ENCODE measurements at regions not wholly inside any gene's neighbourhood (a gene's known extent, or its start where the extent isn't known, plus 50 kb on each side); places are given as distances from the start of the nearest gene placed in this dataset.
A peak's percentile ranks its signal among the peaks of the same experiment; 100 is the strongest.

DNA sequence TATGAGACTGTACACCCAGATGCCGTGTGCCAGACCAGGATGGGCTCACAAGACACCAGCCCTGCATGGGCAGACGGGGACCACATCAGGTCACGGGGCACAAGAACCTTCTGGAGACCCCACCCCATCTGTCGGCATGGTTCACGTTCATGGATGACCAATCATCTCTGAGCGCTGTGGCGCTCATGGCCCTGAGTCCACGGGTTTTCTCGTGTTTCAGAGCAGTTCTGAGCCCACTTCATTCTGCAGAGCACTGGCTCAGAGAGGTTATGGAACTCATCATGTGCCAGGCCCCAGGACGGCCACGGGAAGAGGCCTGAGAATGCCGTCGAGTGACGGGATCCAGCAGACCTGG, 63.0 kb upstream of the PPARA start:
- H3K27me3 ChIP-seq, result no peaks in the 10 kb centered on the region
- peaks cover 97 to 100% (median 100%) of the 10 kb centered on the region in 4 donors for H3K4me1 ChIP-seq
- intact Hi-C loops (cut with DNase I; ENCODE audit: low total_unique reads), result no loop called here
- H3K27ac ChIP-seq, result peak overlapping the region; percentile 82 to 100 (median 99)
- 54 to 68% (median 60%) methylated on average over 6 to 14 of the region's 14 CpGs for WGBS, 5 donors
- DNase-seq, result no peak
- peaks cover 29 to 42% (median 31%) of the 10 kb centered on the region in 4 donors for H3K36me3 ChIP-seq
- peak overlapping the region in 3 of 4 donors; percentile 23 to 43 (median 23) for H3K4me3 ChIP-seq
- no peaks in the 10 kb centered on the region for H3K9me3 ChIP-seq
- TF ChIP-seq EP300 (IDR thresholded peaks at IDR 0.05) (no peak), POLR2A (IDR thresholded peaks at IDR 0.05) (no peak), POLR2AphosphoS5 (IDR thresholded peaks at IDR 0.05) (no peak)
- TF ChIP-seq, protein P1, sequence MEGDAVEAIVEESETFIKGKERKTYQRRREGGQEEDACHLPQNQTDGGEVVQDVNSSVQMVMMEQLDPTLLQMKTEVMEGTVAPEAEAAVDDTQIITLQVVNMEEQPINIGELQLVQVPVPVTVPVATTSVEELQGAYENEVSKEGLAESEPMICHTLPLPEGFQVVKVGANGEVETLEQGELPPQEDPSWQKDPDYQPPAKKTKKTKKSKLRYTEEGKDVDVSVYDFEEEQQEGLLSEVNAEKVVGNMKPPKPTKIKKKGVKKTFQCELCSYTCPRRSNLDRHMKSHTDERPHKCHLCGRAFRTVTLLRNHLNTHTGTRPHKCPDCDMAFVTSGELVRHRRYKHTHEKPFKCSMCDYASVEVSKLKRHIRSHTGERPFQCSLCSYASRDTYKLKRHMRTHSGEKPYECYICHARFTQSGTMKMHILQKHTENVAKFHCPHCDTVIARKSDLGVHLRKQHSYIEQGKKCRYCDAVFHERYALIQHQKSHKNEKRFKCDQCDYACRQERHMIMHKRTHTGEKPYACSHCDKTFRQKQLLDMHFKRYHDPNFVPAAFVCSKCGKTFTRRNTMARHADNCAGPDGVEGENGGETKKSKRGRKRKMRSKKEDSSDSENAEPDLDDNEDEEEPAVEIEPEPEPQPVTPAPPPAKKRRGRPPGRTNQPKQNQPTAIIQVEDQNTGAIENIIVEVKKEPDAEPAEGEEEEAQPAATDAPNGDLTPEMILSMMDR (IDR thresholded peaks at IDR 0.05), result no peak

DNA sequence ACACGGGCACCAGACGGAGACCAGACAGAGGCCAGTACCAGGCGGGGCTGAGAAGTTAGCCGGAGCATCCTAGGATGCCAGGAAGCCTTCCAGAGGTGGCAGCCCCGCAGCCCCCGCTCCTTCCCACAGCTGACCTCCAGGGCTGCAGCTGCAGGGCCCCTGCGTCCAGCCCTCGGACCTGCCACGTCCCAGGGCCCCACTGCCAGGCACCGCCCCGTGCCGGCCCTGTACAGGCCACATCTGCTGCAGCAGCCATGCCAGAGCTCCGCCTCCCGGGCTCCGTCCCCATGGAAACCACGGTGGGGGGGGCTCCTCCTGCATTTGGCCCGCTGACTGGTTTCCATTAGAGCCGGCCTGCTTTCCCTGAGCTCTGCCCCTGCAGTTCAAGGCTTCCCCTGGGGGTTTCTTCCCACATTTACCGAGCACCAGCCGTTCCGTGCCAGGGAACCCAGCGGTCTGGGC, 62.5 kb upstream of the PPARA start:
- H3K36me3 ChIP-seq, result peaks cover 29 to 47% (median 35%) of the 10 kb centered on the region in 4 donors
- TF ChIP-seq EP300 (IDR thresholded peaks at IDR 0.05) (peak; percentile 1), POLR2A (IDR thresholded peaks at IDR 0.05) (peak in 1 of 4 donors; percentile 7), POLR2AphosphoS5 (IDR thresholded peaks at IDR 0.05) (peak; percentile 20 to 55 (median 53))
- TF ChIP-seq, protein P1 (IDR thresholded peaks at IDR 0.05), result no peak
- peak overlapping the region; percentile 82 to 100 (median 99) for H3K27ac ChIP-seq
- H3K4me1 ChIP-seq, result peaks cover 98 to 100% (median 100%) of the 10 kb centered on the region in 4 donors
- H3K9me3 ChIP-seq, result no peaks in the 10 kb centered on the region
- WGBS, 5 donors, result 5 to 34% (median 14%) methylated on average over 15 to 22 of the region's 22 CpGs
- peak; percentile 88 to 95 for DNase-seq
- no peaks in the 10 kb centered on the region for H3K27me3 ChIP-seq
- peak overlapping the region; percentile 11 to 43 (median 23) for H3K4me3 ChIP-seq
- intact Hi-C loops (cut with DNase I; ENCODE audit: low total_unique reads), result no loop called here

DNA sequence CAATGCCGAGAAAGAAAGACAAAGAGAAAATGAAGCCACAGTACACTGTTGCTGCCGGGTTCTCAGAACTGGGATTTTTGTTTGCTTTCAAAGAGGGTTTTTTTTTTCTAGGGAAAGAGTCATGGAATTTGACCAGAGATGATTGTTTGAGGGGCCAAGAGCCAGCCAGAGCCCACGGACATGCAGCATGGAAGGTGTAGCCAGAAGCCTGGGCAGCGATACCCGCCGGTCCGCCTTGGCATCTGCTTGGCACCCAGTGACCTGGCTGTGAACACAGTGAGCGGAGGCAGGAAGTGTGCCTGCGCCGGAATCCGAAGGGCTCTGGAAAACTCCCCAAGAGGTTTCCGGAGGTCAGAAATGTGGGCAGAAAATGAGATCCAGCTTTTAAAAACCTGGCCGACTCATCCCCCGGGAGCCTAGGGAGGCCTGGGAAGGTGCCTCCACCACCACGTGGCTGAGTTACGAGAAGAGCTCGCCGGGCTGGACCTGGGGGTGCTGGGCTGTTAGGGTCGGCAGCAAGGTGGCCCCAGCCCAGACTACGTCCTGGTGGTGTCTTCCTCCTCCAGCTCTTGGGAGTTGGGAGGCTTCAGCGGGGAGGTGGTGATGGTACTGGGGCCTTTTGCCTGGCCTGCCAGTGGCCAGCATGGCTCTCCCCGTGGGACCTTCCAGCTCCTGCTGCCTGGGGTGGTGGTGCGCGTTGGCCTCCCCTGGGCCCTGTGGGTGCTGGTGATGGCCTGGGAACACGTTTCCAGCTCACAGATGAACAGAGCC, 61.6 kb upstream of the PPARA start:
- 18 to 37% (median 26%) methylated on average over 14 to 25 of the region's 25 CpGs for WGBS, 5 donors
- Histone ChIP-seq H3K27me3 (no peaks in the 10 kb centered on the region), H3K36me3 (peaks cover 29 to 56% (median 42%) of the 10 kb centered on the region in 4 donors), H3K9me3 (no peaks in the 10 kb centered on the region), H3K27ac (peak overlapping the region; percentile 82 to 100 (median 99)), H3K4me3 (peak overlapping the region; percentile 11 to 43 (median 23)), H3K4me1 (peaks cover 98 to 100% (median 100%) of the 10 kb centered on the region in 4 donors)
- TF ChIP-seq POLR2AphosphoS5 (IDR thresholded peaks at IDR 0.05) (peak in 2 of 3 donors; percentile 43 to 56), POLR2A (IDR thresholded peaks at IDR 0.05) (no peak)
- DNase-seq, result peak in 1 of 2 donors; percentile 79
- intact Hi-C loops (cut with DNase I; ENCODE audit: low total_unique reads), result no loop called here

DNA sequence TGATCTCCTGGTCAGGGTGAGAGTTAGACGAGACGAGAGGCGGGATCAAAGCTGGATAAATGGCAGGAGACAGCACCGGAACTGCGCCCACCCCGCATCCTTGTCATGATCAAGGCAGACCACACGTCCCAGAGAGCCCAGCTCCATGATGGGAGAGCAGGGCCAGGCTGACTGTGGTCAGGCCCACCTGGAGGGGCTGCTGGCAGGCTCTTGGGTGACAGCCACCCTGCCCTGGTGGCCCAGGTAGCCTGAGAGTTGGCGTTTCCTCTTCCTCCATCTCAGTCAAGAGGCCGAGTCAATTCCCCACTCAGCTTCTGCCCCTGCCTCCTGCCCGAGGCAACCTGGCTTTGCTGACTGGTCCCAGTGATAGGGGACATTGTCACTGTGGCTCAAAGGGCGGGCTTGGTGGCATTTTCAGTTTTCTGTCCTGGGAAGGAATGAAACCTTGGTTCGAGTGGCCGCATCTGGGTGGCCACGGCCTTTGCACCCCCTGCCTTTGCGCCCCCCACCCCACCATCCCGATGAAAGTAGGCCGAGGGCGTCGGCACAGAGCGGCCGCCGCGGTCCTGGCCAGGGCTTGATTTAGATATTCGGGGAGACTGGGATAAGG, 60.8 kb upstream of the PPARA start:
- Histone ChIP-seq H3K9me3 (no peaks in the 10 kb centered on the region), H3K4me3 (peak overlapping the region in 2 of 4 donors; percentile 23 to 43), H3K27ac (peak overlapping the region; percentile 82 to 100 (median 99)), H3K4me1 (peaks cover 98 to 100% (median 100%) of the 10 kb centered on the region in 4 donors), H3K36me3 (peaks cover 24 to 63% (median 44%) of the 10 kb centered on the region in 4 donors), H3K27me3 (no peaks in the 10 kb centered on the region)
- TF ChIP-seq EP300 (IDR thresholded peaks at IDR 0.05) (no peak), POLR2AphosphoS5 (IDR thresholded peaks at IDR 0.05) (no peak), POLR2A (IDR thresholded peaks at IDR 0.05) (no peak)
- TF ChIP-seq, protein P1 (IDR thresholded peaks at IDR 0.05), result no peak
- WGBS, 5 donors, result 38 to 64% (median 43%) methylated on average over 22 to 24 of the region's 24 CpGs
- intact Hi-C loops (cut with DNase I; ENCODE audit: low total_unique reads), result no loop called here
- DNase-seq, result peak in 1 of 2 donors; percentile 26

Data from stomach (tissue), 8 donors.